NCI-H146 treated with DMSO at 0.1 percent for 48 hours (cell line): ENCODE measurements at regions not wholly inside any gene's neighbourhood (a gene's known extent, or its start where the extent isn't known, plus 50 kb on each side); places are given as distances from the start of the nearest gene placed in this dataset.
"Not testable (repeated sequence)": the region's sequence is repeated elsewhere in the genome, so short reads cannot be mapped to it uniquely, and the experiment has no call there.

Source experiments
- DNase-seq: peaks from one replicate; lab custom pipeline; 2025; ENCODE audit not compliant: unreplicated experiment; lab: John Stamatoyannopoulos, UW

- peak; percentile 75 for DNase-seq
These were observed 726.4 kb upstream of the SOX11 start for GRCh38 chr2:4965556-4966320.

- no peak for DNase-seq
These were observed 725.0 kb upstream of the SOX11 start for GRCh38 chr2:4967206-4967605.

- DNase-seq: no peak
These were observed 719.7 kb upstream of the SOX11 start for GRCh38 chr2:4972472-4972871.

- no peak for DNase-seq
These were observed 718.8 kb upstream of the SOX11 start for GRCh38 chr2:4973354-4973753.

- DNase-seq: no peak
These were observed 718.2 kb upstream of the SOX11 start for GRCh38 chr2:4973973-4974372.

- no peak for DNase-seq
These were observed 715.8 kb upstream of the SOX11 start for GRCh38 chr2:4976407-4976806.

- no peak for DNase-seq
These were observed 713.1 kb upstream of the SOX11 start for GRCh38 chr2:4979111-4979510.

GRCh38 chr2:4980995-4981394 is 711.2 kb upstream of the SOX11 start:
- DNase-seq: no peak

- DNase-seq: no peak
These were observed 710.3 kb upstream of the SOX11 start for GRCh38 chr2:4981802-4982409.

- DNase-seq: not testable (repeated sequence)
These were observed 703.7 kb upstream of the SOX11 start for GRCh38 chr2:4988444-4988843.

GRCh38 chr2:4992226-4992625 is 700.0 kb upstream of the SOX11 start:
- peak; percentile 36 for DNase-seq

GRCh38 chr2:4995466-4995865 is 696.7 kb upstream of the SOX11 start:
- DNase-seq: peak; percentile 36

GRCh38 chr2:5007596-5007995 is 684.6 kb upstream of the SOX11 start:
- DNase-seq: no peak

GRCh38 chr2:5019324-5019723 is 672.9 kb upstream of the SOX11 start:
- DNase-seq: no peak

GRCh38 chr2:5020116-5020875 is 671.9 kb upstream of the SOX11 start:
- peak; percentile 82 for DNase-seq

GRCh38 chr2:5021136-5021535 is 671.0 kb upstream of the SOX11 start:
- DNase-seq: peak; percentile 68

GRCh38 chr2:5022061-5022460 is 670.1 kb upstream of the SOX11 start:
- DNase-seq: no peak

GRCh38 chr2:5022708-5023635 is 669.2 kb upstream of the SOX11 start:
- not testable (repeated sequence) for DNase-seq

- no peak for DNase-seq
These were observed 665.5 kb upstream of the SOX11 start for GRCh38 chr2:5026571-5027234.

- peak; percentile 63 for DNase-seq
These were observed 657.1 kb upstream of the SOX11 start for GRCh38 chr2:5035057-5035488.
